Kidney glomerular epithelial cell (primary cell): ENCODE measurements at regions not wholly inside any gene's neighbourhood (a gene's known extent, or its start where the extent isn't known, plus 50 kb on each side); places are given as distances from the start of the nearest gene placed in this dataset.

Source experiments
- DNase-seq: peaks from one replicate; lab custom pipeline; 2025; lab: John Stamatoyannopoulos, UW

DNA sequence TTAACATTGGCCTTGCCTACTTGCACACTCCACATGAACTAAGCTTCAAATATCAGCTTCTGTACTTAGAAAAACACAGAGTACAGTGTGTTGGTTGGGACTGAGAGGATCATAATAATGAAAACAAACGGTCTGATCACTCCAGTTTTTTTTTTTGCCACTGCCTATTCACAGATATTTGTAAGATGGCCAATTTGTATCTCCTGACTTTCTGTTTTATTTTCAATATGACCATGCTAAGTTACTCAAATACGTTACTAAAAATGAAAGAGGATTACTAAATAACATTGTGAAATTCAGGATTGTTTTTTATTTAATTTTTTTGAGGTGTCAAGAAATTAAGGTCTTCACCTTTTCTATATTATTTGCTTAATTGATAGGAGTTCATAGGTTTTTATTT lies 595.1 kb downstream of the TUSC7 start:
- DNase-seq, result no peak

GRCh38 chr3:117305681-117306080 lies 596.1 kb downstream of the TUSC7 start:
- DNase-seq, result no peak

DNA sequence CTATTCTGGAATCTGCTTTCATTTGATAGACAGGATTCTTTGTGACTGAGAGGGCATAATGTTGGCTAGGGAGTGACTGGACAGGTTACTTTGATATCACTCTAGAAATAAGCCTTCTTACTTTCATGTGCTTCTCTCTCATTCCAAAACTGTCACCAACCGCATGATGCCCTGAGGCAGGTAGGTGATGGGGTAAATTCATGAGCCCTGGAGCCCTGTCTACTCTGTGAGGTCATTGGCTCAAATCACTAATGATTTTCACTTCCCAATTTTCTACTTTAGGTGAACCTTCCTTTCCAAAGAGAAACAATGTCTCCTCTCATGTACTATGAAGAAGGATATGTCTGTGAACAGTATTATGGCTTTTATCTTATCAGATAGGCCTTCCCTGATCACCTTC lies 596.7 kb downstream of the TUSC7 start:
- DNase-seq, result no peak

GRCh38 chr3:117308353-117308752 lies 598.8 kb downstream of the TUSC7 start:
- no peak for DNase-seq

- no peak for DNase-seq
Measured at GRCh38 chr3:117308756-117309155, 599.2 kb downstream of the TUSC7 start.

DNA sequence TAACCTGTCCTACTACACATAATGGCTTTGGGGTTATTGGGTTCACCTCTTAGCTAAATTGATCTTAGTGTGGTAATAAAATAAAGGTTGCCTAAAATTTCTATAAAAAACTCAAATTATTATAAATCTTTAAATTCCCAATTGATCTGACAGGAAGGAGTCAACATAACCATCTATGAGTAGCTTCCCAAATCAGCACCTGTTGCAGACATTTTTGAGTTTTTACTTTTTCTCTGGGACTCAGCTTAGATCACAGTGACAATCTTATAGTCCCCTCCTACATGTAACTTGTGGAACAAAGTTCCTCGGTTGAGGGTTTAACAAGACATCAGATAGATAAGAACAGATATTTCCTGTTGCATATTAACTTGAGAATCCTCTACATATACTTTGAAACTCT lies 601.0 kb downstream of the TUSC7 start:
- DNase-seq, result no peak

- DNase-seq, result no peak
Measured at GRCh38 chr3:117314441-117315150, 605.0 kb downstream of the TUSC7 start.

- peak; percentile 39 for DNase-seq
Measured at GRCh38 chr3:117322866-117323265, 613.3 kb downstream of the TUSC7 start.

DNA sequence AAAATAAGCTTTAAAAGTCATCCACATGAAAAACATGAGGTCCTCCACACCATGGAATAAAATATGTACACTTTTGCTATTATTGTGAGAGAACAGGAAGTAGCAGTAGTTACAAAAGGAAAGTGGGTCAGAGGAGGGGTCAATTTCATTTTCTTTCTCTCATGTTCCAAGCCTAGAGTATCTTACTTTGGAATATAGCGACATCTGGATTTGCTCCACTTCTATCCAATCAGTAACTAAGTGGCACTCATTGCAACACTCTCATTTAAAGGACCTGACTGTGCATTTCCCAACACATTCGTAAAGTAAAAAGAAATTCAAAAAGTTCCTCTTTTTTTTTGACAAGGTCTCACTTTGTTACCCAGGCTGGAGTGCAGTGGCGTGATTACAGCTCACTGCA lies 637.3 kb downstream of the TUSC7 start:
- no peak for DNase-seq

- no peak for DNase-seq
Measured at GRCh38 chr3:117348884-117349283, 639.3 kb downstream of the TUSC7 start.

DNA sequence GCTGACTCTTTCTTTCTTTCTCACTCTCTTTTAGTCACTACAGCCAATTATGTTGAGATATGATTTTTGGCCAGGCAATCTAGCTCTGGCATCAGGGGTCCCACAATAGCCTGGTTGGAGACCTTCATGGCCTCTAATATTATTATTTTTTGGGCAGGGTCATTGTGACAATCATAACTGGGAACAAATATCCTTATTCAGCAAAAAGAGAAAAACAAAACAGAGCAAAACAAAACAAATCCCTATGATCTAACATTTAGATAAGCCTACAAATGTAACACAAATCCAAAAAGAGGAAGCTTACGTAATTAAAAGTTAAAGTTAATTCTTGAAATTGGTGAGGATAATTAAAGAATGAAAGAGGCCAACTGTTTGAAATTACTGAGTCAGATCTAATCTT lies 640.0 kb downstream of the TUSC7 start:
- no peak for DNase-seq

GRCh38 chr3:117350371-117350770 lies 640.8 kb downstream of the TUSC7 start:
- no peak for DNase-seq

DNA sequence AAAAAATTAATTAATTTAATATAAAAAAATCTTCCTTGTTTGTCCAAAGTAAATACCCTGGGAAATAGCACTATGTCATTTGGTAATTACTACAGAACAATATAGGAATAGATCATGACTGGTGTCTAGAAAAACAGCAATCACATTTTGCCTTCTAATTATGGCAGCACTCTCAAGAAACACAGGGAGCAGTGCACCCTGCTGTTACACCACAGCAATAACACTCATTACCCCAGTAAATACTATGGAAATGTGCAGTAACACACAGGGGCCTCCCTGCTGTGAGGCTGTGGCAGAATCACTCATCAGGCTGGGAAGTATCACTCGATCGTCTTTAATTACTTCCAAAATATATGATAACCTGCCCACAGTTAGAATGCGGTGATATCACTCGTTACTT lies 646.0 kb downstream of the TUSC7 start:
- DNase-seq, result peak; percentile 36

DNA sequence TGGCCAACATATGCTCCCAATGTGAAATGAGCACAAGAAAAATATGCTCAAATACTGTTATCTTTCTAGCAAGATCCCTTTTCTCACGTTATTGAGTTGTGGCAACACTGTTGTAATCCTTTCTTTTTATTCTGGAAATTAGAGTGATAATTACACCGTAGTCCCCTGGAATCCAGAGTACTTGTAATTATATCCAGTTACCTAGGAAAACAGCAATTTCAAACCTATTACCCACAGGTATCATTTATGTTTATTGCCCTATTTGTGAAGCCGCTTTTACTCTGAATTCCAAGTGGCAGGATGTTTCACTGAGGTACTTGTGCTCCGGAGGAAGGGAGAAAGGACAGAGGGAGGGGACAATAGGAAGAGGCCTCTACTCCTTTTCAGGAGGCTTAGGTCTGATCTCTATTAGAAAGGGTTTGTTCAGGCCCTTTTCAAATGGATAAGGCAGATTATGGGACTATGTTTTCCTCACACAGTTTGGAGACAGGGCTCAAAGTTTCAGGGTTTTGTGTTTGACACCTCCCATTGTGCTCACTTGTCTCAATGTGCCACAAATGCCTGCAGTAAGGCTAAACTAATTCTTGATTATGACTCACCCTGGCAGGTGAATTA lies 646.6 kb downstream of the TUSC7 start:
- no peak for DNase-seq

DNA sequence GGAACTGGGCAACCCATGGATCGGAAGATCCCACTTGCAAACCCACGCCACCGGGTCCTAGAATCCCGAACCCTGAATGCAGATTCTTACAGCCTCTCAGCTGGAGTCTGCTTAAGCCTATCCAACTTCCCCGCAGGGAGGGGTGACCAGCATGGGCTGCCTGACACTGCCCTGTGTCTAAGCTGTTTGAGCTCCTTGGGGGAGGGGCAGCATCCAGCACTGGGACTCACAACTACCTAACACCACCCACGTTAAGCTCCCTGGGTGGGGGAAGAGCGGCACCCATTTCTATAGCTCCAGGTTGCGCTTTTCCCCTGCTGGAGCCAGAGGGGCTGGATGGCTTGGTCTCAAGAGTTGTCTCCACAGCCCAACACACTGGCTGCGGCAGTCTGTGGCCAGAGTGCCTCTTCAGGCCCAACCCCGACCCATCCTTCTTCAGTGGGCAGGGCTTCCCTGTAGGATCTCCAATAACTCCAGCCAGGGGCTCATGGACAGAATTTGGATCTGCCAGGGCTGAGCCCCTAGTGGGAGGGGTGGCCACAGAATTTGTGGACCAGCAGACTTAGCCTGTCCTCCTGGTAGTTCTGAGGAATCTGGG lies 649.2 kb downstream of the TUSC7 start:
- no peak for DNase-seq

DNA sequence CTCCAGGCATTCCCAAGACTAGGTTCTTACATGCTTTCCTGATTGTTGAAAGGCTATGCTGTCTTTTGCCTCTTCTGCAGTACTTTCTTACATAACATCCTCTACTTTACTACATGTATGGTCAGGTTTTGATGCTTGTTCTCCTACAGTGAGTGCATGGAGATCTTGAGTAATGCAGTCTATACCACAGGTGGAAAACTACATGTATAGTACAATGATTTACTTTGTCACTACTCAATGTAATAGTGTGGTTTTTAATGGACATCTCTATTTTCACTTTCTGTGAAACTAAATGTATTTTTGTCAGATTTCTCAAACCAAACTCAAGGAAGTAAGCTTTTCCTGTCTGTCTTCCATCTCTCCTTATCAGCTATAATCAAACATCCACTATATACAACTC lies 657.0 kb downstream of the TUSC7 start:
- DNase-seq, result no peak

DNA sequence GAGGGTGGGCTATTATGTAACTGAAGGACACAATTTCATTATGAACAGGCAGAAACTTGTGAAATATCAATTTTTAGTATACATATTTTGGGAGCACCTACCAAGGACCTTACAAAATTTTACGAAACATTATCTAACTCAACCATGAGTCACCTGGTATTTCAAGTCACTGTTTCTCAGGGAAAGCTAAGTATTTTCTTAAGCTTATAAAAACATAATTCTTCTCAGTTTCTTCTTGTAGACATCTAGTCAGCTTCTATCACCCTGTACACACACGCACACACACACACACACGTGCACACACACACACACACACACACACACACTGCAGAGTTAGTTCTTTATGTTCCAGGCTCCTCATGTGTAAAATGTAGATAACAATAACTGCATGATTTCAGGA lies 658.3 kb downstream of the TUSC7 start:
- DNase-seq, result no peak

DNA sequence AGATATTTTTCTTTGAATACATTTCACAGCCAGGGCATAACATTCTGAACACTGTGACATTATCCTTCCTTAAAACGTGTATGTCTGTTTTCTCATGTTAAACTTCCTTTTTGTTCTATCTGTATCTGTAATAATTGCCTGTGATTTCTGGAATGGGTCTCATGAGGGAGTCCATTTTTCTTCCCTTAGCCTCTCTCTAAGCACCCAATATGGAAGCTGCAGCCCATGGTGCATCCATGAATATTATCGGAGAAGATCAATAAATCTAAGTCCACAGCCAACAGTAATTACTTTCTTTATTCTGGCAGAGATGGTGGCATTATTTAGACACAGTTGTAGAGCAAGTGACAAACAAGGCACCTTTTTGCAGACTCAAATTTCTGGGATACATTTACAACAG lies 671.1 kb downstream of the TUSC7 start:
- no peak for DNase-seq

GRCh38 chr3:117393119-117393518 lies 683.5 kb downstream of the TUSC7 start:
- DNase-seq, result no peak

DNA sequence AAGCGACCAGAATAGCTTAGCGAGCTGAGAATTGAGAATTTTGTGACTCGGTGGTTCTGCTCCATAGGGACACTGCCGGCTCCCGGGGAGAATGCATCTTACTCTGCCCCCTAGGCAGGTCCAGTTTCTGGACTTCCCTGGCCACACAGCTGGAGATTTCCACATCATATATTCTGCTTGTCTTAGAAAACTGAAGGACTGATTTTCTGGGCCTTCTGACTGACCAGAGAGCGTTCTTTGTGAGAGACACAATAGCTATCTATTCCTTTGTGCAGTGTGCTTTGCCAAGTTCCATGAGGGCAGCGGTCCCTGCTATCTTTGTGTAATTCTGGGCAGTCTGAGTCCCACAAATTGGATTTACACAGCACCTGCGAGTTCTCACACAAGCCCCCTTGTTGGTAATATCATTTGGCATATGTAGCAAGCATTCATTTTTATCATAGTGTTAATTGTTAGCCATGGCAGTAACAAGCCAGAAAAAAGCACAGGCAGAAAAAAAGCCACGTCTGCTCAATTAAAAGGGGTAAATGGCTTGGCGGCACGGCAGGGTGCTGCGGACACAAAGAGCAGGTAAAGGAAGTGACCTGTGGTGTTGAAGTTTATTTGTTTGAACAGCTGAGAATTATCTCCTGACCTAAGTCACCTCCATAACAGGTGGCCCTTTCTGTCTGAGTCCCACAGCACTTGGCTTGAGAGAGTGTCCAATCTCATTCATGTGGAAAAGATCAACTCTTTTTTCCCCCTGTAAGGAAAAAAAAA lies 688.7 kb downstream of the TUSC7 start:
- no peak for DNase-seq

- DNase-seq, result no peak
Measured at GRCh38 chr3:117399311-117400078, 689.9 kb downstream of the TUSC7 start.

DNA sequence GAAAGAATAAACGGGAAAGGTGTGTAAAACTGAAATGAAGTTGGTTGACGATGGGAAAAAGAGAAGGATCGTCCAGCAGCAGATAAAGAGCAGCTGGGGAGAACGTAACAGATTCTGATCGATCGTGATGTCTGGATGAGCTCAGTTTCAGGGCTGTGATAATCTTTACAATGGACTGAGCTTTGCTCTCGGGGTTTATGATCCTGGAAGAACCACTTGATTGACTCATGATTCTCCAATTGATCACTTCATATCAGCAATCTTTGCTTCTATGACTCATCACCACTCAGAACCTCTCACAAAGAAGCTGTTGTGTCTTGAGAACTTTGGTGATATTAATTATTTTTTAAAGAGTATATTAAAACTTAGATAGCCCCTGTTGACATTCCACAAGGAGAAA lies 690.7 kb downstream of the TUSC7 start:
- no peak for DNase-seq
